GM18505 (cell line): ENCODE measurements at regions not wholly inside any gene's neighbourhood (a gene's known extent, or its start where the extent isn't known, plus 50 kb on each side); places are given as distances from the start of the nearest gene placed in this dataset.

Experiments
- ATAC-seq: cut with Tn5 transposase; IDR thresholded peaks from one replicate; pipeline ENCODE4 v1.9.1; 2021; ENCODE audit not compliant: unreplicated experiment
- POLR2A ChIP-seq: IDR thresholded peaks from 4 replicates; pipeline ENCODE4 v1.6.1; 2011; ENCODE audit warnings: borderline replicate concordance; ENCODE audit not compliant: insufficient read depth, insufficient read length; ENCODE audit errors: extremely low read depth

DNA sequence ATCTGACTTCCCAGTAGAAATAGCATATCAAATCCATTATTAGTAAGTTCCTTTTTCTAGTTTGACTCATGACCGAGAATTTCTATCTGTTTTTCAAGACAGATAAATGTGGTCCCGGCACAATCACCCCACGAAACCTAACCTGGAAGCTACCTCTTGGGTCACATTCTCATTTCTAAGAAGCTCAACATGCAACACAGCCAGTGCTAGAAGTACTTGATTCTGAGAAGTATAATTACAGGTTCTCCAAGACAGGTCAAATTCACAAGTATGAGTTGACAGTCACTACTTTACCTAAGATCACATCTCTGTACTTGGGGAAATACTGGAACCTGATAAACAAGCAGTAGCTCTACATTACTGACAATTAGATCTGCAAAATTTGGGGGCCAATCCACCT, 54.0 kb upstream of the PLAC1 start:
- TF ChIP-seq POLR2A, result no peak
- ATAC-seq, result no peak

DNA sequence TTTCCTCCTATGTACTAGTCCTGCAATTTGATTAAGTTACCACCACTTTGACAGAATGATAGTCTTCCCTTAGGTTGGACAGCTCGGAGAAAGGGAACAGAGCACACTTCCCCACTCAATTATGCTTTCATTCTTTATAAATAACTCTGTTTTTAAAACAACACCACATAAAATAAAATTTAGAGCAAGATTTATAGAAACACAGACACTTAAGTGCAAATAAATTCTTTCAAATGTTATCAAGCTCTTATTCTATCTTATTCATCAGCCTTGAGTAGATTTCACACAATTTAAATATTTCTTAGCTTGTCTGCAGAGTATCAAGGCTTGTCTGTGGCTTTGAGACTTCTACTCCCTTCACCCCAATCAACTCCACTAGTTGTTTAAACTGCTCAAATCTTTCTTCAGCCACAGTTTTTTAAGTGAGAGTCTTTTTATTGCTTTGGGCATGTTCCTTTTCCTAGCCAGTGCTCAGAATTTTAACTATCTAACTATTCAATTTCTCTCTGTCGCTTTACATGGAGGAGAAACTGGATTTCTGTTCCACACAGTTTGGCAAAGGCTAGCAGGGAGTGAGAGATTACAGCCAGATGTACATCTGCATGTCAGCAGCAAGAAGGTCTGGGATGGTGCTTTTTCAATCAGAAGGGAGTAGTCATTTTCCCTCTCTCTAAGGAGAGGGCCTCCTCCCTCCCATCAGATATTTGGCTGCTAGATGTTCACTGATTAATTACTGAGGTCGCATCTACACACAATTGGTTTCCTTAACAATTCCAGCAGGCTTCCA, 53.1 kb upstream of the PLAC1 start:
- no peak for TF ChIP-seq POLR2A
- ATAC-seq, result no peak
